Memory B cell (primary cell): ENCODE measurements at regions not wholly inside any gene's neighbourhood (a gene's known extent, or its start where the extent isn't known, plus 50 kb on each side); places are given as distances from the start of the nearest gene placed in this dataset.

Experiments used
- ATAC-seq: fragments of 150-1000 bp; cut with Tn5 transposase; 2 replicates; pipeline ENCODE4 v1.10.0; 2021; ENCODE audit warnings: low read depth, mild to moderate bottlenecking, moderate library complexity
- DNase-seq, 2 donors: peaks; one replicate each; pipeline ENCODE4 v3.0.0; 2022; ENCODE audit warnings: low spot score in 2 of 2
- H3K27ac Mint-ChIP-seq: one replicate; pipeline ENCODE4 v1.8.0; 2022; ENCODE audit warnings: mild to moderate bottlenecking, moderate library complexity, mixed read lengths
- H3K27me3 Mint-ChIP-seq: one replicate; pipeline ENCODE4 v1.8.0; 2022; ENCODE audit warnings: mixed read lengths
- H3K36me3 Mint-ChIP-seq: one replicate; pipeline ENCODE4 v1.8.0; 2022; ENCODE audit warnings: mild to moderate bottlenecking, mixed read lengths
- H3K4me1 Mint-ChIP-seq: one replicate; pipeline ENCODE4 v1.8.0; 2022; ENCODE audit warnings: mixed read lengths
- H3K4me3 Mint-ChIP-seq: one replicate; pipeline ENCODE4 v1.8.0; 2022; ENCODE audit warnings: mild to moderate bottlenecking, moderate library complexity, mixed read lengths
- H3K9me3 Mint-ChIP-seq: one replicate; pipeline ENCODE4 v1.8.0; 2022; ENCODE audit warnings: mixed read lengths

DNA sequence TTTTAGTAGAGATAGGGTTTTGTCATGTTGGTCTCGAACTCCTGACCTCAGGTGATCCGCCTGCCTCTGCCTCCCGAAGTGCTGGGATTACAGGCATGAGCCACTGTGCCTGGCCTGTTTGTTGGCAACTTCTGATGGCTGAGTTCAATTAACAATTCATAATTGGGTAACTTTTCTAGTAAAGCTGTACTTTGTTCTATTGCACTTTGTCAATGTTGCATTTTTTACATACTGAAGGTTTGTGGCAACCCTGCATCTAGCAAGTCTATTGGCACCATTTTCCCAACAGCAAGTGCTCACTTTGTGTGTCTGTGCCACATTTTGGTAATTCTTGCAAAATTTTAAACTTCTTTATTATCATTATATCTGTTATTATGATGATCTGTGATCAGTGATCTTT is 64.5 kb upstream of the USP24 start:
- peaks cover 15% of the 10 kb centered on the region for H3K4me1 Mint-ChIP-seq
- no peaks in the 10 kb centered on the region for H3K9me3 Mint-ChIP-seq
- no peak overlapping the region for H3K27ac Mint-ChIP-seq
- peaks cover 2% of the 10 kb centered on the region for H3K27me3 Mint-ChIP-seq
- DNase-seq (no peak), ATAC-seq (no peak)
- H3K36me3 Mint-ChIP-seq, result no peaks in the 10 kb centered on the region
- H3K4me3 Mint-ChIP-seq, result no peak overlapping the region

DNA sequence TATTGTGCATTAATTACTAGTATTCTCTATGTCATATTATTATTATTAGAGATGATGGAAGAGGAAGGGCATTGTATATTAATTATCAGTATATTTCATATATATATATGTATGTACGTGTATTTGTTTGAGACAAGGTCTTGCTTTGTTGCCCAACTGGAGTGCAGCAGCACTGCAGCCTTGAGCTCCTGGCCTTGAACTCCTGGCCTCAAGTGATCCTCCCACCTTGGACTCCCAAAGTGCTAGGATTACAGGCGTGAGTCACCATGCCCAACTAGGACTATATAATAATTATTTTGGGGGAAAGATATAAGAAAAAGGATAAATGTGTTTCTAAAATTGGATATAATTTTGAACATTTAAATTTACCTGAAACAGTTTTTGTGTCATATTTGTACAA is 63.2 kb upstream of the USP24 start:
- no peak overlapping the region for H3K27ac Mint-ChIP-seq
- DNase-seq (no peak), ATAC-seq (no peak)
- H3K27me3 Mint-ChIP-seq, result peaks cover 2% of the 10 kb centered on the region
- H3K9me3 Mint-ChIP-seq, result no peaks in the 10 kb centered on the region
- H3K4me1 Mint-ChIP-seq, result peaks cover 15% of the 10 kb centered on the region
- no peaks in the 10 kb centered on the region for H3K36me3 Mint-ChIP-seq
- H3K4me3 Mint-ChIP-seq, result no peak overlapping the region

- ATAC-seq, result peak; percentile 94
- DNase-seq, result peak; percentile 80 to 82
- Mint-ChIP-seq H3K4me1 (peaks cover 17% of the 10 kb centered on the region), H3K4me3 (peak overlapping the region; percentile 77), H3K36me3 (no peaks in the 10 kb centered on the region), H3K27me3 (no peaks in the 10 kb centered on the region), H3K27ac (peak overlapping the region; percentile 65), H3K9me3 (no peaks in the 10 kb centered on the region)
Measured at GRCh38 chr1:55277377-55278130, 62.4 kb upstream of the USP24 start.

GRCh38 chr1:55276671-55277376 is 61.7 kb upstream of the USP24 start:
- Mint-ChIP-seq H3K4me3 (peak overlapping the region; percentile 77), H3K4me1 (peaks cover 17% of the 10 kb centered on the region), H3K27ac (peak overlapping the region; percentile 65), H3K27me3 (no peaks in the 10 kb centered on the region), H3K9me3 (no peaks in the 10 kb centered on the region), H3K36me3 (no peaks in the 10 kb centered on the region)
- ATAC-seq (no peak), DNase-seq (no peak)

DNA sequence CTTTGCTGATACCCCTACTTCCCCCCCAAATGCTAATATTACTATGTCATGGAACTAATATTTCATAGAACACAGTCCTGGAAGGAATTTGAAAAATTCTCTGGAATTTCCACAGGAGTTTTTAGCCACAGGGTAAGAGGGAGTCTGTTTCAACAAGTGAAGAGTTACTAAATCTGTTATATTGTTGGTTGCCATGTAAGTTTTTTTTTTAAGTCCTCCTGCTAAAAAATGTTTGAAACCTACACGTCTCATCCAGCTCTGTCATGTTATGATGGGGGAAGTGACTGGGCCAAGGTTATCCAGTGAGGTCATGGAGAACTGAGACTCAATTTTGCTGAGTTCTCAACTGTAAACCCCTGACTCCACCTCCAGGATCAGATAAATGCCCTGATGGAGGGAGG is 60.8 kb upstream of the USP24 start:
- DNase-seq, result no peak
- H3K36me3 Mint-ChIP-seq, result no peaks in the 10 kb centered on the region
- no peaks in the 10 kb centered on the region for H3K27me3 Mint-ChIP-seq
- H3K4me1 Mint-ChIP-seq, result peaks cover 17% of the 10 kb centered on the region
- no peak overlapping the region for H3K27ac Mint-ChIP-seq
- no peak for ATAC-seq
- H3K4me3 Mint-ChIP-seq, result no peak overlapping the region
- no peaks in the 10 kb centered on the region for H3K9me3 Mint-ChIP-seq

DNA sequence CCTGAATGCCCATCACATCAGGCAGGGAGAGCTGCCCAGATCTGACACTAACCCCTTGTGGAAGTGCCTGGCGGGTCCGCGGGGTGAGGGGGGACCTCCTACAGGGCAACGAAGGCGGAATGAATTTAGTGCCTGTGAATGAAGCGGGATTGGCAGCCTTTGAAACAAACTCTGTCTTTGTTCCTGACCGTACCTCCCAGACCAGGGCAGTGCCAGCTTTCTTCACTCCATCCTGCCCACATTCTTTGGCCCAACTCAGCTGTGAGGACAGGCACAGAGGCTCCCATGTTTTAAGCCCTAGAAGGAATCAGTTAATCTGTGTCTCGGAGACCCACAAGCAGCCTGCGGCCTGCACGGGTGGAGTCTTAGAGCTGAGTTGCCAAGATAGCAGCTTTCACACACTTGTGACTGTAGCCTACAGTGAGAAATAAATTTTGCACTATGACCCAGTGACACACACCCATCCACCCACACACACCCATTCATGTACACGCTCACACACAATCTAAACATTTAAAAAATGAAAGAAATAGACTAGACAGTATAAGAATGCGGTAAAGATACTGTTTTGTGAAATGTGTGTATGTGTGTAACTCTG is 60.1 kb upstream of the USP24 start:
- no peak for DNase-seq
- H3K4me1 Mint-ChIP-seq, result peaks cover 17% of the 10 kb centered on the region
- no peaks in the 10 kb centered on the region for H3K36me3 Mint-ChIP-seq
- no peak overlapping the region for H3K27ac Mint-ChIP-seq
- H3K9me3 Mint-ChIP-seq, result no peaks in the 10 kb centered on the region
- ATAC-seq, result no peak
- H3K27me3 Mint-ChIP-seq, result no peaks in the 10 kb centered on the region
- no peak overlapping the region for H3K4me3 Mint-ChIP-seq

DNA sequence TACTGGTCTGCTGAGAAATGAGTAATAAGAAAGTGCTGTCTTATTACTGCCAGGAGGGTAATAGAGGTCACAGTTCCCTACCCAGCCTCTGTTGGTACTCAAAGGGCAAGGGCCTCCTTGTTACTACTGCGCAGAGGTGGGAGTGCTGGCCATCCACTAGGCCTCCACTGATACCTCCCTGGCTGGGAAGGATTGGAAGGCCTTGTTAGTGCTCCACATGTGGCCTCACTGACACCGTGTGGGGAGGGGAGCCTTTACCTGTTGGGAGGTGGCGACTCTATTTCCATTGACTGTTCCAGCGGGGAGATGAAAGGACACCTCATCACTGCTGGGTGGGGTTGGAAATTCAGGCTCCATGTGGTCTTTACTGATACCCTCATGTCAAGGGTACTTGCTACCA is 57.8 kb upstream of the USP24 start:
- H3K36me3 Mint-ChIP-seq, result no peaks in the 10 kb centered on the region
- H3K9me3 Mint-ChIP-seq, result no peaks in the 10 kb centered on the region
- ATAC-seq (no peak), DNase-seq (no peak)
- no peak overlapping the region for H3K4me3 Mint-ChIP-seq
- H3K4me1 Mint-ChIP-seq, result peaks cover 15% of the 10 kb centered on the region
- no peaks in the 10 kb centered on the region for H3K27me3 Mint-ChIP-seq
- H3K27ac Mint-ChIP-seq, result peak overlapping the region; percentile 55
